ENCODE measurements at regions not wholly inside any gene's neighbourhood (a gene's known extent, or its start where the extent isn't known, plus 50 kb on each side); places are given as distances from the start of the nearest gene placed in this dataset.
"Not testable (repeated sequence)": the region's sequence is repeated elsewhere in the genome, so short reads cannot be mapped to it uniquely, and the experiment has no call there.

GRCh38 chr9:65409471-65409980 is 124.5 kb upstream of the FOXD4L5 start:
- Histone ChIP-seq H3K4me1 (ENCODE audit: low read length) (no peaks in the 10 kb centered on the region), H3K4me3 (ENCODE audit: low read length) (no peak overlapping the region), H3K36me3 (replicated peaks; ENCODE audit: insufficient read depth, low read length) (no peaks in the 10 kb centered on the region), H3K4me2 (ENCODE audit: low read depth, low read length) (no peak overlapping the region), H3K79me2 (ENCODE audit: low read length) (no peaks in the 10 kb centered on the region), H3K27me3 (replicated peaks; ENCODE audit: insufficient read depth, low read length) (no peaks in the 10 kb centered on the region), H3K9ac (ENCODE audit: low read length) (no peak overlapping the region), H4K20me1 (ENCODE audit: insufficient read depth, low read length) (no peaks in the 10 kb centered on the region), H3K9me2 (replicated peaks; ENCODE audit: insufficient read depth, low read length) (no peaks in the 10 kb centered on the region), H3K9me3 (replicated peaks; ENCODE audit: insufficient read depth, low read length) (no peaks in the 10 kb centered on the region), H2AFZ (ENCODE audit: low read length) (no peak overlapping the region), H3K27ac (ENCODE audit: low read length) (no peak overlapping the region), H3F3A (ENCODE audit: insufficient read depth, low read length) (no peaks in the 10 kb centered on the region)
- DNase-seq = no peak
- TF ChIP-seq EZH2 (optimal IDR thresholded peaks at IDR 0.05; ENCODE audit: low read depth, low read length) (no peak), CTCF (IDR thresholded peaks at IDR 0.05; ENCODE audit: low read length) (no peak), EZH2phosphoT487 (IDR thresholded peaks at IDR 0.05; ENCODE audit: low read length) (no peak)

GRCh38 chr9:65408806-65409205 is 123.8 kb upstream of the FOXD4L5 start:
- H3K79me2 ChIP-seq (ENCODE audit: low read length) = not testable (repeated sequence)

GRCh38 chr9:65406625-65407024 is 121.6 kb upstream of the FOXD4L5 start:
- H2AFZ ChIP-seq (ENCODE audit: low read length); DNase-seq: not testable (repeated sequence)

More at GRCh38 chr9:65408806-65409205, 123.8 kb upstream of the FOXD4L5 start:
- H3K27ac ChIP-seq (ENCODE audit: low read length); H3K9ac ChIP-seq (ENCODE audit: low read length); H3K9me3 ChIP-seq (replicated peaks; ENCODE audit: insufficient read depth, low read length); H3K27me3 ChIP-seq (replicated peaks; ENCODE audit: insufficient read depth, low read length); H3F3A ChIP-seq (ENCODE audit: insufficient read depth, low read length); H3K4me2 ChIP-seq (ENCODE audit: low read depth, low read length); H3K36me3 ChIP-seq (replicated peaks; ENCODE audit: insufficient read depth, low read length); H2AFZ ChIP-seq (ENCODE audit: low read length); H4K20me1 ChIP-seq (ENCODE audit: insufficient read depth, low read length); H3K4me3 ChIP-seq (ENCODE audit: low read length); H3K9me2 ChIP-seq (replicated peaks; ENCODE audit: insufficient read depth, low read length); H3K4me1 ChIP-seq (ENCODE audit: low read length); DNase-seq: not testable (repeated sequence)

GRCh38 chr9:65405766-65406165 is 120.8 kb upstream of the FOXD4L5 start:
- not testable (repeated sequence) for H3K36me3 ChIP-seq (replicated peaks; ENCODE audit: insufficient read depth, low read length); H3K9me2 ChIP-seq (replicated peaks; ENCODE audit: insufficient read depth, low read length); DNase-seq; H3F3A ChIP-seq (ENCODE audit: insufficient read depth, low read length); H3K9me3 ChIP-seq (replicated peaks; ENCODE audit: insufficient read depth, low read length); H3K4me2 ChIP-seq (ENCODE audit: low read depth, low read length); H3K79me2 ChIP-seq (ENCODE audit: low read length); H3K27me3 ChIP-seq (replicated peaks; ENCODE audit: insufficient read depth, low read length); H3K9ac ChIP-seq (ENCODE audit: low read length); H3K27ac ChIP-seq (ENCODE audit: low read length); H3K4me1 ChIP-seq (ENCODE audit: low read length); H2AFZ ChIP-seq (ENCODE audit: low read length); H3K4me3 ChIP-seq (ENCODE audit: low read length); H4K20me1 ChIP-seq (ENCODE audit: insufficient read depth, low read length)

More at GRCh38 chr9:65406625-65407024, 121.6 kb upstream of the FOXD4L5 start:
- not testable (repeated sequence) for H3K36me3 ChIP-seq (replicated peaks; ENCODE audit: insufficient read depth, low read length); H4K20me1 ChIP-seq (ENCODE audit: insufficient read depth, low read length); H3K4me1 ChIP-seq (ENCODE audit: low read length); H3K9me3 ChIP-seq (replicated peaks; ENCODE audit: insufficient read depth, low read length); H3K9me2 ChIP-seq (replicated peaks; ENCODE audit: insufficient read depth, low read length); H3F3A ChIP-seq (ENCODE audit: insufficient read depth, low read length); H3K4me2 ChIP-seq (ENCODE audit: low read depth, low read length); H3K9ac ChIP-seq (ENCODE audit: low read length); H3K27ac ChIP-seq (ENCODE audit: low read length); H3K79me2 ChIP-seq (ENCODE audit: low read length); H3K27me3 ChIP-seq (replicated peaks; ENCODE audit: insufficient read depth, low read length); H3K4me3 ChIP-seq (ENCODE audit: low read length)

GRCh38 chr9:65405253-65405652 is 120.2 kb upstream of the FOXD4L5 start:
- Histone ChIP-seq H4K20me1 (ENCODE audit: insufficient read depth, low read length) (no peaks in the 10 kb centered on the region), H3K4me1 (ENCODE audit: low read length) (no peaks in the 10 kb centered on the region), H3K27ac (ENCODE audit: low read length) (no peak overlapping the region), H2AFZ (ENCODE audit: low read length) (no peak overlapping the region), H3F3A (ENCODE audit: insufficient read depth, low read length) (no peaks in the 10 kb centered on the region), H3K79me2 (ENCODE audit: low read length) (no peaks in the 10 kb centered on the region), H3K9me2 (replicated peaks; ENCODE audit: insufficient read depth, low read length) (no peaks in the 10 kb centered on the region), H3K4me3 (ENCODE audit: low read length) (no peak overlapping the region), H3K9ac (ENCODE audit: low read length) (no peak overlapping the region), H3K36me3 (replicated peaks; ENCODE audit: insufficient read depth, low read length) (no peaks in the 10 kb centered on the region), H3K4me2 (ENCODE audit: low read depth, low read length) (no peak overlapping the region), H3K27me3 (replicated peaks; ENCODE audit: insufficient read depth, low read length) (no peaks in the 10 kb centered on the region), H3K9me3 (replicated peaks; ENCODE audit: insufficient read depth, low read length) (no peaks in the 10 kb centered on the region)
- TF ChIP-seq CTCF (IDR thresholded peaks at IDR 0.05; ENCODE audit: low read length) = no peak
- TF ChIP-seq EZH2 (optimal IDR thresholded peaks at IDR 0.05; ENCODE audit: low read depth, low read length) = no peak
- no peak for TF ChIP-seq EZH2phosphoT487 (IDR thresholded peaks at IDR 0.05; ENCODE audit: low read length)
- DNase-seq = no peak

Measured in MM.1S (cell line).